Kidney (tissue), 13 donors: ENCODE measurements at regions not wholly inside any gene's neighbourhood (a gene's known extent, or its start where the extent isn't known, plus 50 kb on each side); places are given as distances from the start of the nearest gene placed in this dataset.

Experiments used
- DNase-seq, 5 donors: peaks; one replicate each; pipeline ENCODE4 v3.0.0-alpha.2; 2013 to 2020
- FAIRE-seq: peaks from 2 replicates; lab custom pipeline; 2012; peaks lifted over from hg19 to GRCh38; lab: Jason Lieb, UNC
- H3K27ac ChIP-seq, 2 donors: one replicate each; pipeline ENCODE4 v1.7.0; 2013; ENCODE audit warnings: low read depth in 2 of 2, low read length in 2 of 2, inconsistent platforms in 1 of 2
- H3K27me3 ChIP-seq: one replicate; pipeline ENCODE4 v1.7.1; 2013; ENCODE audit warnings: low read length, inconsistent platforms; ENCODE audit not compliant: control insufficient read depth, insufficient read depth
- H3K36me3 ChIP-seq, 3 donors: one replicate each; pipeline versions ENCODE4 v1.7.0 to v1.7.1; 2013; ENCODE audit warnings: low read length in 3 of 3, control low read depth in 1 of 3, inconsistent platforms in 1 of 3; ENCODE audit not compliant: insufficient read depth in 3 of 3, control insufficient read depth in 2 of 3
- H3K4me1 ChIP-seq, 3 donors: one replicate each; pipeline versions ENCODE4 v1.7.0 to v1.7.1; 2013; ENCODE audit warnings: low read length in 3 of 3, inconsistent platforms in 1 of 3, low read depth in 1 of 3; ENCODE audit not compliant: control insufficient read depth in 2 of 3, insufficient read depth in 2 of 3
- H3K4me3 ChIP-seq, 3 donors: one replicate each; pipeline versions ENCODE4 v1.7.0 to v1.8.1; 2013; ENCODE audit warnings: low read length in 3 of 3, control low read depth in 1 of 3, inconsistent platforms in 1 of 3
- H3K9ac ChIP-seq, 3 donors: one replicate each; pipeline versions ENCODE4 v1.7.0 to v1.7.1; 2013; ENCODE audit warnings: low read length in 3 of 3, control low read depth in 1 of 3, inconsistent platforms in 1 of 3
- H3K9me3 ChIP-seq, 3 donors: one replicate each; pipeline versions ENCODE4 v1.7.0 to v1.7.1; 2013; ENCODE audit warnings: low read length in 3 of 3, control low read depth in 1 of 3, inconsistent platforms in 1 of 3; ENCODE audit not compliant: control insufficient read depth in 2 of 3, insufficient read depth in 1 of 3
- CTCF ChIP-seq: IDR thresholded peaks from 3 replicates; pipeline ENCODE4 v1.5.1; 2012; ENCODE audit warnings: mild to moderate bottlenecking, moderate library complexity, borderline replicate concordance; ENCODE audit not compliant: insufficient read depth; ENCODE audit errors: extremely low read depth
- intact Hi-C: fragments of 100-400 bp; cut with DNase I; formaldehyde crosslinking; loops from one replicate; pipeline ENCODE4 v1.11.1; 2022
- donor health status: control.
- donor health status: control.
- donor health status: control.
- donor health status: control.
- donor health status: control.
- donor health status: DM: yes; HTN: yes; CAD: no.
- donor health status: Normal renal cell carcinoma (clear cell type).

GRCh38 chr17:22459331-22459952 lies 767.1 kb downstream of the KCNJ18 start:
- DNase-seq (no peak), FAIRE-seq (no peak)
- peaks cover 0 to 2% (median 0%) of the 10 kb centered on the region in 3 donors for H3K9me3 ChIP-seq
- H3K36me3 ChIP-seq, result no peaks in the 10 kb centered on the region
- H3K27me3 ChIP-seq, result no peaks in the 10 kb centered on the region
- TF ChIP-seq CTCF, result no peak
- no peaks in the 10 kb centered on the region for H3K4me1 ChIP-seq
- intact Hi-C loops, result no loop called here
- no peak overlapping the region for H3K27ac ChIP-seq
- H3K4me3 ChIP-seq, result no peak overlapping the region
- H3K9ac ChIP-seq, result no peak overlapping the region

DNA sequence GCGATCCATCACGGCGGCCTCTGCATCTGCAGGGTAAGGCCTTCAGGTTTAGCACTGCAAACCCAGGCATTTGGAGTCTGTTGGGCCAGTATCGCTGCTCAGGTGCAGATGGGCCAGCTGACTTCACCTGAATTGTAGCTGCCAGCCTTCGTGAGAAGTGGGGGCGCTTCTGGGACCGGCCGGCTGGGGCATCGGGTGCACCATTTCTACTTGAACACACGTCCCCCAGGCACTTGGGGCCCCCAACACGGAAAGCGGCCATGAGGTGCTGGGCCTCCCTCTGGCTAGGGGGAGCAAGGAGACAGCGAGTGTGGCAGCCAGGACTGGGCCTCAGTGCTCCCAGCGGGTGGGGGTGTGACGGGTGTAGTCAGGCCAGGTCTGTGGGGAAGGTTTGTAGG lies 767.6 kb downstream of the KCNJ18 start:
- no peak for FAIRE-seq
- TF ChIP-seq CTCF, result no peak
- Histone ChIP-seq H3K4me1 (no peaks in the 10 kb centered on the region), H3K9me3 (peaks cover 0 to 2% (median 0%) of the 10 kb centered on the region in 3 donors), H3K4me3 (no peak overlapping the region), H3K36me3 (no peaks in the 10 kb centered on the region), H3K27ac (no peak overlapping the region), H3K9ac (no peak overlapping the region), H3K27me3 (no peaks in the 10 kb centered on the region)
- intact Hi-C loops, result loop anchor here (10.0 kb wide), 1 partner anchor 65 kb away; no protein-coding TSS in a partner anchor
- DNase-seq, result no peak

GRCh38 chr17:22460461-22461063 lies 768.2 kb downstream of the KCNJ18 start:
- TF ChIP-seq CTCF, result no peak
- FAIRE-seq (no peak), DNase-seq (no peak)
- Histone ChIP-seq H3K4me1 (no peaks in the 10 kb centered on the region), H3K4me3 (no peak overlapping the region), H3K9ac (no peak overlapping the region), H3K9me3 (no peaks in the 10 kb centered on the region), H3K27ac (no peak overlapping the region), H3K27me3 (no peaks in the 10 kb centered on the region), H3K36me3 (no peaks in the 10 kb centered on the region)
- intact Hi-C loops, result loop anchor here (10.0 kb wide), 1 partner anchor 64 kb away; no protein-coding TSS in a partner anchor
